ENCODE measurements at regions not wholly inside any gene's neighbourhood (a gene's known extent, or its start where the extent isn't known, plus 50 kb on each side); places are given as distances from the start of the nearest gene placed in this dataset.

GRCh38 chr1:73366734-73367413, 831.1 kb downstream of the LRRIQ3 start:
- H3K9me3 ChIP-seq, result no peaks in the 10 kb centered on the region
- no peak overlapping the region for H3K27ac ChIP-seq
- H3K4me3 ChIP-seq, result no peak overlapping the region
- WGBS (ENCODE audit: missing lambda C conversion rate), result 2% methylated on average over 5 of the region's 5 CpGs
- POLR2A ChIA-PET, result no interaction called here
- CTCF ChIA-PET, result no interaction called here
- no peak for TF ChIP-seq CHD4 (IDR thresholded peaks at IDR 0.05; ENCODE audit: borderline replicate concordance)
- TF ChIP-seq, protein P1, sequence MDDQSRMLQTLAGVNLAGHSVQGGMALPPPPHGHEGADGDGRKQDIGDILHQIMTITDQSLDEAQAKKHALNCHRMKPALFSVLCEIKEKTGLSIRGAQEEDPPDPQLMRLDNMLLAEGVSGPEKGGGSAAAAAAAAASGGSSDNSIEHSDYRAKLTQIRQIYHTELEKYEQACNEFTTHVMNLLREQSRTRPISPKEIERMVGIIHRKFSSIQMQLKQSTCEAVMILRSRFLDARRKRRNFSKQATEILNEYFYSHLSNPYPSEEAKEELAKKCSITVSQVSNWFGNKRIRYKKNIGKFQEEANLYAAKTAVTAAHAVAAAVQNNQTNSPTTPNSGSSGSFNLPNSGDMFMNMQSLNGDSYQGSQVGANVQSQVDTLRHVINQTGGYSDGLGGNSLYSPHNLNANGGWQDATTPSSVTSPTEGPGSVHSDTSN (IDR thresholded peaks at IDR 0.05), result no peak
- no peak for TF ChIP-seq USF2 (IDR thresholded peaks at IDR 0.05)
- TF ChIP-seq, protein P2, sequence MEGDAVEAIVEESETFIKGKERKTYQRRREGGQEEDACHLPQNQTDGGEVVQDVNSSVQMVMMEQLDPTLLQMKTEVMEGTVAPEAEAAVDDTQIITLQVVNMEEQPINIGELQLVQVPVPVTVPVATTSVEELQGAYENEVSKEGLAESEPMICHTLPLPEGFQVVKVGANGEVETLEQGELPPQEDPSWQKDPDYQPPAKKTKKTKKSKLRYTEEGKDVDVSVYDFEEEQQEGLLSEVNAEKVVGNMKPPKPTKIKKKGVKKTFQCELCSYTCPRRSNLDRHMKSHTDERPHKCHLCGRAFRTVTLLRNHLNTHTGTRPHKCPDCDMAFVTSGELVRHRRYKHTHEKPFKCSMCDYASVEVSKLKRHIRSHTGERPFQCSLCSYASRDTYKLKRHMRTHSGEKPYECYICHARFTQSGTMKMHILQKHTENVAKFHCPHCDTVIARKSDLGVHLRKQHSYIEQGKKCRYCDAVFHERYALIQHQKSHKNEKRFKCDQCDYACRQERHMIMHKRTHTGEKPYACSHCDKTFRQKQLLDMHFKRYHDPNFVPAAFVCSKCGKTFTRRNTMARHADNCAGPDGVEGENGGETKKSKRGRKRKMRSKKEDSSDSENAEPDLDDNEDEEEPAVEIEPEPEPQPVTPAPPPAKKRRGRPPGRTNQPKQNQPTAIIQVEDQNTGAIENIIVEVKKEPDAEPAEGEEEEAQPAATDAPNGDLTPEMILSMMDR (IDR thresholded peaks at IDR 0.05), result no peak
- TF ChIP-seq EHF (CRISPR knock-in tag; IDR thresholded peaks at IDR 0.05), result no peak
- no peak for TF ChIP-seq ZSCAN20 (CRISPR knock-in tag; IDR thresholded peaks at IDR 0.05)
- no peak for TF ChIP-seq HEYL (CRISPR knock-in tag; IDR thresholded peaks at IDR 0.05)
- no peak for TF ChIP-seq JUN (IDR thresholded peaks at IDR 0.05)
- no peak for TF ChIP-seq FOXS1 (CRISPR knock-in tag; IDR thresholded peaks at IDR 0.05)
- no peak for TF ChIP-seq MAX (IDR thresholded peaks at IDR 0.05)
- TF ChIP-seq MAZ (IDR thresholded peaks at IDR 0.05; ENCODE audit: borderline replicate concordance, low read depth, low read length), result no peak
- TF ChIP-seq HOXB5 (CRISPR knock-in tag; IDR thresholded peaks at IDR 0.05), result no peak
- no peak for TF ChIP-seq RNF2 (IDR thresholded peaks at IDR 0.05; ENCODE audit: borderline replicate concordance, low read depth)
- TF ChIP-seq TFCP2L1 (CRISPR knock-in tag; IDR thresholded peaks at IDR 0.05), result no peak
- TF ChIP-seq GATA3 (IDR thresholded peaks at IDR 0.05; ENCODE audit: borderline replicate concordance), result no peak
- TF ChIP-seq ZNF302 (CRISPR knock-in tag; IDR thresholded peaks at IDR 0.05), result no peak
- TF ChIP-seq CHD2 (IDR thresholded peaks at IDR 0.05; ENCODE audit: low read length, partially characterized antibody), result no peak
- TF ChIP-seq RCOR1 (IDR thresholded peaks at IDR 0.05; ENCODE audit: low read depth, low read length), result no peak
- FAIRE-seq (no peak), ATAC-seq (no peak), DNase-seq (ENCODE audit: low read depth in 1 of 2, low spot score in 1 of 2) (no peak)
- H3K4me2 ChIP-seq, result no peak overlapping the region
- H3K4me1 ChIP-seq, result no peaks in the 10 kb centered on the region

- no peak overlapping the region for H3K4me3 ChIP-seq
- H3K27ac ChIP-seq, result no peak overlapping the region
- 10% methylated on average over 3 of the region's 3 CpGs for WGBS (ENCODE audit: missing lambda C conversion rate)
- CTCF ChIA-PET, result no interaction called here
- TF ChIP-seq ZFP36 (IDR thresholded peaks at IDR 0.05; ENCODE audit: borderline replicate concordance, partially characterized antibody) (no peak), HOXB13 (CRISPR knock-in tag; IDR thresholded peaks at IDR 0.05; ENCODE audit: low read depth) (no peak), GATA3 (IDR thresholded peaks at IDR 0.05; ENCODE audit: borderline replicate concordance) (no peak)
- TF ChIP-seq, protein P3, sequence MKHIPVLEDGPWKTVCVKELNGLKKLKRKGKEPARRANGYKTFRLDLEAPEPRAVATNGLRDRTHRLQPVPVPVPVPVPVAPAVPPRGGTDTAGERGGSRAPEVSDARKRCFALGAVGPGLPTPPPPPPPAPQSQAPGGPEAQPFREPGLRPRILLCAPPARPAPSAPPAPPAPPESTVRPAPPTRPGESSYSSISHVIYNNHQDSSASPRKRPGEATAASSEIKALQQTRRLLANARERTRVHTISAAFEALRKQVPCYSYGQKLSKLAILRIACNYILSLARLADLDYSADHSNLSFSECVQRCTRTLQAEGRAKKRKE (CRISPR knock-in tag; IDR thresholded peaks at IDR 0.05; ENCODE audit: low read depth), result no peak
- no peak for DNase-seq (ENCODE audit: low read depth in 1 of 2, low spot score in 1 of 2)
- no peak for FAIRE-seq
- no peaks in the 10 kb centered on the region for H3K4me1 ChIP-seq
- POLR2A ChIA-PET, result no interaction called here
- H3K9me3 ChIP-seq, result no peaks in the 10 kb centered on the region
- ATAC-seq, result no peak
- H3K4me2 ChIP-seq, result no peak overlapping the region
Observed at GRCh38 chr1:73359001-73359400, 839.0 kb downstream of the LRRIQ3 start.
